SK-N-SH (cell line): ENCODE measurements at regions not wholly inside any gene's neighbourhood (a gene's known extent, or its start where the extent isn't known, plus 50 kb on each side); places are given as distances from the start of the nearest gene placed in this dataset.

Experiments used
- CTCF ChIA-PET: fragments of 300-600, 350-600 bp; formaldehyde crosslinking; extraction: SDS; loops from one replicate; lab custom pipeline; 2021; lab: Yijun Ruan, JAX
- POLR2A ChIA-PET: fragments of 350-600 bp; sonication (Branson Sonifier 250); formaldehyde crosslinking; extraction: SDS; loops from one replicate; lab custom pipeline; 2020; ENCODE audit warnings: antibody characterized with exemption, inconsistent platforms; lab: Yijun Ruan, JAX
- DNase-seq: peaks from one replicate; pipeline ENCODE4 v3.0.0; 2012
- H2AFZ ChIP-seq: fragments of 200-600 bp; sonication (generic); 2 replicates; pipeline ENCODE4 v1.8.1; 2016; ENCODE audit warnings: antibody characterized with exemption, mild to moderate bottlenecking, low read depth
- H3F3A ChIP-seq: fragments of 200-600 bp; sonication (generic); replicated peaks from 2 replicates; pipeline ENCODE3; 2016; ENCODE audit warnings: antibody characterized with exemption, mild to moderate bottlenecking; ENCODE audit not compliant: insufficient read depth
- H3K27ac ChIP-seq, 2 experiments: fragments of 200-500 bp in 1 of 2; fragments of 200-600 bp in 1 of 2; sonication (Bioruptor generic) in 1 of 2; sonication (generic), shearing (Covaris generic) in 1 of 2; 2 replicates each; pipeline versions ENCODE4 v1.5.1 to v1.6.1; 2014 to 2016; ENCODE audit warnings: low read depth in 2 of 2, inconsistent platforms in 1 of 2, low read length in 1 of 2, mild to moderate bottlenecking in 1 of 2, mixed read lengths in 1 of 2
- H3K27me3 ChIP-seq: fragments of 200-600 bp; sonication (generic), shearing (Covaris generic); 2 replicates; pipeline ENCODE4 v1.6.1; 2016; ENCODE audit warnings: mixed run types; ENCODE audit not compliant: insufficient read depth
- H3K36me3 ChIP-seq, 2 experiments: fragments of 200-500 bp in 1 of 2; fragments of 200-600 bp in 1 of 2; sonication (Bioruptor generic) in 1 of 2; sonication (generic) in 1 of 2; replicated peaks in 1 of 2; 2 replicates each; pipeline versions ENCODE3 to v1.5.1; 2014 to 2016; ENCODE audit warnings: low read length in 1 of 2, mild to moderate bottlenecking in 1 of 2; ENCODE audit not compliant: insufficient read depth in 2 of 2, control insufficient read depth in 1 of 2
- H3K4me1 ChIP-seq, 2 experiments: fragments of 200-500 bp in 1 of 2; fragments of 200-600 bp in 1 of 2; sonication (Bioruptor generic) in 1 of 2; sonication (generic), shearing (Covaris generic) in 1 of 2; 2 replicates each; pipeline versions ENCODE4 v1.5.1 to v1.6.1; 2014 to 2016; ENCODE audit warnings: low read depth in 1 of 2, low read length in 1 of 2, mixed run types in 1 of 2; ENCODE audit not compliant: insufficient read depth in 2 of 2, control insufficient read depth in 1 of 2
- H3K4me2 ChIP-seq: fragments of 200-600 bp; sonication (generic), shearing (Covaris generic); 2 replicates; pipeline ENCODE4 v1.6.1; 2017; ENCODE audit warnings: mixed run types
- H3K4me3 ChIP-seq, 2 experiments: fragments of 200-500 bp in 1 of 2; fragments of 200-600 bp in 1 of 2; sonication (Bioruptor generic) in 1 of 2; sonication (generic), shearing (Covaris generic) in 1 of 2; 2 replicates each; pipeline versions ENCODE4 v1.5.1 to v1.8.1; 2014 to 2016; ENCODE audit warnings: low read depth in 2 of 2, inconsistent platforms in 1 of 2, low read length in 1 of 2, mild to moderate bottlenecking in 1 of 2, mixed read lengths in 1 of 2, moderate library complexity in 1 of 2
- H3K79me2 ChIP-seq: fragments of 200-600 bp; sonication (generic); 2 replicates; pipeline ENCODE4 v1.8.1; 2017; ENCODE audit warnings: mild to moderate bottlenecking; ENCODE audit not compliant: insufficient read depth
- H3K9ac ChIP-seq: fragments of 200-600 bp; sonication (generic); 2 replicates; pipeline ENCODE4 v1.6.1; 2017; ENCODE audit warnings: mixed run types
- H3K9me2 ChIP-seq: fragments of 200-600 bp; sonication (generic); 2 replicates; pipeline ENCODE4 v1.6.1; 2017; ENCODE audit warnings: mixed run types
- H3K9me3 ChIP-seq: fragments of 200-600 bp; sonication (generic); 2 replicates; pipeline ENCODE4 v1.6.1; 2017; ENCODE audit warnings: mixed run types, mild to moderate bottlenecking, moderate library complexity
- H4K20me1 ChIP-seq: fragments of 200-600 bp; sonication (generic); 2 replicates; pipeline ENCODE4 v1.6.1; 2017; ENCODE audit warnings: mild to moderate bottlenecking, mixed run types; ENCODE audit not compliant: insufficient read depth
- FOXM1 ChIP-seq: IDR thresholded peaks from 2 replicates; pipeline ENCODE4 v1.4.0; 2012; ENCODE audit warnings: low read depth, mild to moderate bottlenecking
- IRF3 ChIP-seq: fragments of 150-350 bp; IDR thresholded peaks from 2 replicates; pipeline ENCODE4 v1.6.1; 2016; ENCODE audit warnings: mild to moderate bottlenecking, low read depth, low read length
- JUND ChIP-seq: IDR thresholded peaks from 2 replicates; pipeline ENCODE4 v1.4.0; 2012
- MAX ChIP-seq: IDR thresholded peaks from 2 replicates; pipeline ENCODE4 v1.4.0; 2012; ENCODE audit warnings: low read depth
- MEF2A ChIP-seq: IDR thresholded peaks from 2 replicates; pipeline ENCODE4 v1.4.0; 2012; ENCODE audit warnings: low read depth, borderline replicate concordance
- MXI1 ChIP-seq: IDR thresholded peaks from 2 replicates; pipeline ENCODE4 v1.6.1; 2012; ENCODE audit warnings: mild to moderate bottlenecking, low read depth, low read length, improper control_type of control experiment
- NRF1 ChIP-seq: IDR thresholded peaks from 2 replicates; pipeline ENCODE4 v1.6.1; 2012; ENCODE audit warnings: low read depth, mild to moderate bottlenecking, low read length
- POLR2AphosphoS5 ChIP-seq: IDR thresholded peaks from 2 replicates; pipeline ENCODE4 v1.6.1; 2012; ENCODE audit warnings: low read depth, low read length
- RAD21 ChIP-seq: IDR thresholded peaks from 2 replicates; pipeline ENCODE4 v1.6.1; 2012; ENCODE audit warnings: mild to moderate bottlenecking, low read length
- RFX5 ChIP-seq: IDR thresholded peaks from 2 replicates; pipeline ENCODE4 v1.6.1; 2012; ENCODE audit warnings: mild to moderate bottlenecking, improper control_type of control experiment, low read length
- RXRA ChIP-seq: IDR thresholded peaks from 2 replicates; pipeline ENCODE4 v1.4.0; 2012; ENCODE audit warnings: low read depth, mild to moderate bottlenecking, borderline replicate concordance
- SIN3A ChIP-seq: IDR thresholded peaks from 2 replicates; pipeline ENCODE4 v1.6.1; 2012; ENCODE audit warnings: low read depth, mild to moderate bottlenecking, low read length, moderate library complexity, borderline replicate concordance
- TAF1 ChIP-seq: IDR thresholded peaks from 2 replicates; pipeline ENCODE4 v1.6.1; 2012; ENCODE audit warnings: low read depth, mild to moderate bottlenecking, low read length, moderate library complexity, borderline replicate concordance
- TCF12 ChIP-seq: IDR thresholded peaks from 2 replicates; pipeline ENCODE4 v1.4.0; 2012
- TEAD4 ChIP-seq: IDR thresholded peaks from 2 replicates; pipeline ENCODE4 v1.4.0; 2012; ENCODE audit warnings: mild to moderate bottlenecking, borderline replicate concordance; ENCODE audit not compliant: insufficient read depth
- USF1 ChIP-seq: IDR thresholded peaks from 2 replicates; pipeline ENCODE4 v1.4.0; 2012; ENCODE audit warnings: low read depth, borderline replicate concordance
- YY1 ChIP-seq: IDR thresholded peaks from 2 replicates; pipeline ENCODE4 v1.4.0; 2012; ENCODE audit warnings: low read depth, mild to moderate bottlenecking
- WGBS: methylation state at CpG from one replicate; pipeline ENCODE4 v1.1.6; 2017; ENCODE audit warnings: low lambda C conversion rate; 5-methylcytosine and 5-hydroxymethylcytosine counted together

GRCh38 chr1:29833581-29833980 lies 597.3 kb downstream of the PTPRU start:
- no peaks in the 10 kb centered on the region for H3K27me3 ChIP-seq
- no peak for TF ChIP-seq FOXM1
- TF ChIP-seq TAF1, result no peak
- no peak for TF ChIP-seq POLR2AphosphoS5
- TF ChIP-seq NRF1, result no peak
- no peak for TF ChIP-seq JUND
- no peak for TF ChIP-seq RAD21
- TF ChIP-seq RFX5, result no peak
- no peak for TF ChIP-seq TEAD4
- TF ChIP-seq MXI1, result no peak
- no peak for TF ChIP-seq USF1
- no peak for TF ChIP-seq MEF2A
- TF ChIP-seq, all 33 proteins: peak for 0
- DNase-seq, result no peak
- Histone ChIP-seq H3K9ac (no peak overlapping the region), H4K20me1 (no peaks in the 10 kb centered on the region), H2AFZ (no peak overlapping the region), H3F3A (no peaks in the 10 kb centered on the region), H3K79me2 (no peaks in the 10 kb centered on the region), H3K4me3 (no peak overlapping the region), H3K4me2 (no peak overlapping the region), H3K27ac (no peak overlapping the region), H3K9me2 (no peaks in the 10 kb centered on the region), H3K4me1 (peaks cover 0 to 51% of the 10 kb centered on the region in 2 experiments; a peak in 2 of 4 replicates), H3K36me3 (no peaks in the 10 kb centered on the region), H3K9me3 (no peaks in the 10 kb centered on the region)
- ChIA-PET POLR2A (no interaction called here), CTCF (interaction anchor here (0.8 to 6.0 kb wide), 6 partner anchors 16 to 254 kb away, joined by 3 to 24 read pairs (median 4); no protein-coding TSS in a partner anchor)
- 54% methylated on average over 6 of the region's 6 CpGs for WGBS

GRCh38 chr1:29832936-29833335 lies 596.6 kb downstream of the PTPRU start:
- Histone ChIP-seq H3K27me3 (no peaks in the 10 kb centered on the region), H3K27ac (no peak overlapping the region), H3F3A (no peaks in the 10 kb centered on the region), H3K79me2 (no peaks in the 10 kb centered on the region), H3K9me2 (no peaks in the 10 kb centered on the region), H4K20me1 (no peaks in the 10 kb centered on the region), H3K4me2 (no peak overlapping the region), H3K36me3 (no peaks in the 10 kb centered on the region), H3K4me3 (no peak overlapping the region), H3K9ac (no peak overlapping the region), H2AFZ (no peak overlapping the region), H3K4me1 (peaks cover 0 to 51% of the 10 kb centered on the region in 2 experiments; a peak in 2 of 4 replicates), H3K9me3 (no peaks in the 10 kb centered on the region)
- DNase-seq, result no peak
- ChIA-PET CTCF (interaction anchor here (0.6 to 6.0 kb wide), 8 partner anchors 17 to 279 kb away, joined by 3 to 24 read pairs (median 4); no protein-coding TSS in a partner anchor), POLR2A (no interaction called here)
- no peak for TF ChIP-seq SIN3A
- TF ChIP-seq NRF1, result no peak
- TF ChIP-seq YY1, result no peak
- TF ChIP-seq IRF3, result no peak
- TF ChIP-seq RXRA, result no peak
- no peak for TF ChIP-seq MAX
- no peak for TF ChIP-seq TAF1
- TF ChIP-seq TCF12, result no peak
- 22% methylated on average over 5 of the region's 5 CpGs for WGBS
